NCI-H748 treated with DMSO at 0.1 percent for 48 hours (cell line): ENCODE measurements at regions not wholly inside any gene's neighbourhood (a gene's known extent, or its start where the extent isn't known, plus 50 kb on each side); places are given as distances from the start of the nearest gene placed in this dataset.

ENCODE experiments used
- DNase-seq: peaks from one replicate; lab custom pipeline; 2025; lab: John Stamatoyannopoulos, UW

- no peak for DNase-seq
These were observed 93.8 kb downstream of the GLRX3 start for GRCh38 chr10:130230036-130230435.

- no peak for DNase-seq
These were observed 94.4 kb downstream of the GLRX3 start for GRCh38 chr10:130230611-130231010.

GRCh38 chr10:130231251-130231741 is 95.1 kb downstream of the GLRX3 start:
- DNase-seq, result no peak

- no peak for DNase-seq
These were observed 96.2 kb downstream of the GLRX3 start for GRCh38 chr10:130232166-130233034.

- DNase-seq, result no peak
These were observed 96.8 kb downstream of the GLRX3 start for GRCh38 chr10:130233035-130233360.

- DNase-seq, result no peak
These were observed 97.2 kb downstream of the GLRX3 start for GRCh38 chr10:130233426-130233825.

- DNase-seq, result no peak
These were observed 98.2 kb downstream of the GLRX3 start for GRCh38 chr10:130234171-130234965.

GRCh38 chr10:130236711-130237110 is 100.5 kb downstream of the GLRX3 start:
- DNase-seq, result no peak

- DNase-seq, result no peak
These were observed 104.2 kb downstream of the GLRX3 start for GRCh38 chr10:130240409-130240808.

- no peak for DNase-seq
These were observed 106.3 kb downstream of the GLRX3 start for GRCh38 chr10:130242513-130242912.

- DNase-seq, result no peak
These were observed 106.8 kb downstream of the GLRX3 start for GRCh38 chr10:130243015-130243414.

GRCh38 chr10:130244031-130244927 is 108.1 kb downstream of the GLRX3 start:
- DNase-seq, result no peak

GRCh38 chr10:130244928-130245495 is 108.8 kb downstream of the GLRX3 start:
- DNase-seq, result no peak

GRCh38 chr10:130246113-130246512 is 109.9 kb downstream of the GLRX3 start:
- no peak for DNase-seq

- DNase-seq, result no peak
These were observed 113.9 kb downstream of the GLRX3 start for GRCh38 chr10:130250127-130250526.

- no peak for DNase-seq
These were observed 115.6 kb downstream of the GLRX3 start for GRCh38 chr10:130251766-130252165.

- DNase-seq, result no peak
These were observed 118.1 kb downstream of the GLRX3 start for GRCh38 chr10:130254243-130254642.

- no peak for DNase-seq
These were observed 118.5 kb downstream of the GLRX3 start for GRCh38 chr10:130254662-130255061.

GRCh38 chr10:130255777-130256176 is 119.6 kb downstream of the GLRX3 start:
- DNase-seq, result no peak

GRCh38 chr10:130257897-130258296 is 121.7 kb downstream of the GLRX3 start:
- no peak for DNase-seq

GRCh38 chr10:130259380-130259779 is 123.2 kb downstream of the GLRX3 start:
- DNase-seq, result no peak

- DNase-seq, result no peak
These were observed 125.1 kb downstream of the GLRX3 start for GRCh38 chr10:130261306-130261705.
